ENCODE measurements at regions not wholly inside any gene's neighbourhood (a gene's known extent, or its start where the extent isn't known, plus 50 kb on each side); places are given as distances from the start of the nearest gene placed in this dataset.
"Not testable (repeated sequence)": the region's sequence is repeated elsewhere in the genome, so short reads cannot be mapped to it uniquely, and the experiment has no call there.

DNA sequence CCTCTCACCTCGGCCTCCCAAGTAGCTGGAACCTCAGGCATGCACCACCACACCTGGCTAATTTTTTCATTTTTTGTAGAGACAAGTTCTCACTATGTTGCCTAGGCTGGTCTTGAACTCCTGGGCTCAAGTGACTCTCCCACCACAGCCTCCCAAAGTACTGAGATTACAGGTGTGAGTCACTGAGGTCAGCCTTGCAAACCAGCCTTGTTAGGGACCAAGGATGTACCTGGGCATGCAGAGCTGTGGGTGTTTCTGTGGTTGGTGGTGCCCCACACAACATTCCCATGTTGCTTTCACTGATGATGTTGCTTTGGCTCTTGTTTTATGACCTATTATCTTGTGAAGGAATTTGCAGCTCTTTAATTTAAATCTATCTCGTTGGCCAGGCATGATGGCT lies 54.8 kb downstream of the OTUD1 start:
- DNase-seq (ENCODE audit: low read depth in 1 of 2, low spot score in 1 of 2), result no peak

- no peak for DNase-seq (ENCODE audit: low read depth in 1 of 2, low spot score in 1 of 2)
Observed at GRCh38 chr10:23496727-23497126, 57.9 kb downstream of the OTUD1 start.

DNA sequence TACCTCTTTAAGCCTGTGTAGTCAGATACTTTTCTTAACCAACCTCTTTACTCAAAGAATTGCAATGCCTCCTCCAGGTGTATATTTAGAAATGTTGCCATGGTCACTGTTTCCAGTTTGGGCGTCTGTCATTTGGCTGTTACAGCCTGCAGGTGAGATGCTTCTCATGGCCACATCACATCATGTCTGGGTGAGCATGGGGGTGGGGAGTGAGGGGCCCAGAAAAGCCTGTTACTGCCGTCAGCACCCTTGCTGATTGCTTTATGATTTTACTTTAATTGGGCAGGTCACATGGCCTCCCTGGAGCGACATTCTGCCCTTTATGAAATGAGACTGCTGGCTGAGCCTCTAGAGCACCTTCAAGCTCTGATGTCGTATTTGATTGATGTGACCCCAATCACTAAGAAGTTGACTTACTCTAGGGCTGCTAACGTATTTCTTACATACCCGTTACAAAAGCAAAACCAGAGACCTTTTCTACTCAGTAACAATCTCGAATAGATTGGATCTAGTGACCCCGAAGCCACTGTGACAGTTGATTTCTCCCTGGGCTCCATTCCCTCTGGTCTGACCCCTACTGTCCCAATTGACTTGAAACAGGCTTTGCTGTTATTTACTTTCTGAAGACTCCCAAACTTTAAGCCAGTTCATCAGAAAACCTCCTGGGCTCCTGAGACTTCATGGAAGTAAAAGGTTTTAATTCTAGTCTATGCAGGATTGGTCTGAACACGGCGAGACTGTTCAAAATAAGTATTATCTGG lies 60.7 kb downstream of the OTUD1 start:
- DNase-seq (ENCODE audit: low read depth in 1 of 2, low spot score in 1 of 2), result no peak

DNA sequence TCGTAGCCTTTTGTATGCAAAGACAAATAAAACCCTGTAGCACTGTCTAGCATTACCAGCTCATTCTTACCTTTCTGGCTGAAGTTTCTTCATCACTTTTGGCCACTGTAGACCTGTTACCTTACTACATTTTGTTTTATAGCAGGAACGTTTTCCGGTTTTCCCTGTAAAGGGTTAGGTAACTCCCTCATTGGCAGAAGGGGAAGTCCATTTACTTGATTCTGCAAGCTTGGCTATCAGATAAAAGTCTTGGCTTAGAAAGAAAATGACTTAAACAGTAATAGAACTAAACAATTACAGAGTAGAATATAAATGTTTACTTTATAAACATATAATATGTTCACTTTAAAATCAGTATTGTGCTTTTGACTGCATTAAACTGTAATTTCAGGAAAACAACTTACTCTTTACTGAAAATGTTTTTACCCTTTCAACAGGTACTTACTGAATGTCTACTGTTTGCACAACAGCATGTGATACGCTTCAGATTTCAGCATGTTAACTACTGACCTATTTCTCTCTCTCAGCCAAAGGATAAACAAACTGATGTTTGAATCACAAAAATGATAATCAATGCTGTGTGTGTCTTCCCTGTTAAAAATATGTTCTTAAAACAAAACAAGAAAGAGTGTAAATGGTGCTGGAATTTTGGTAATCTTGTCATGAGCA lies 67.1 kb downstream of the OTUD1 start:
- DNase-seq (ENCODE audit: low read depth in 1 of 2, low spot score in 1 of 2), result no peak

- DNase-seq (ENCODE audit: low read depth in 1 of 2, low spot score in 1 of 2), result no peak
Observed at GRCh38 chr10:23512355-23513058, 73.6 kb downstream of the OTUD1 start.

DNA sequence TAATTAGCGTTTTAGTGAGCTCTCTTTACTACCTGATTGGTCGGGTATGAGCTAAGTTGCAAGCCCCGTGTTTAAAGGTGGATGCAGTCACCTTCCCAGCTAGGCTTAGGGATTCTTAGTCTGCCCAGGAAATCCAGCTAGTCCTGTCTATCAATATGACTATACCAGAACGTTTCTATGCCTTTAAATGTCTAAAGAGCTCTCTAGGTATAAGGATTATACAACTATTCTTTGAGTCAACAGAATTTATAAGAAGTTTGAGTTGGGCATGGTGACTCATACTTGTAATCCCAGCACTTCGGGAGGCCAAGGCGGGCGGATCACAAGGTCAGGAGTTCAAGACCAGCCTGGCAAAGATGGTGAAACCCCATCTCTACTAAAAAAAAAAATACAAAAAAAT lies 74.7 kb downstream of the OTUD1 start:
- DNase-seq (ENCODE audit: low read depth in 1 of 2, low spot score in 1 of 2), result not testable (repeated sequence)

DNA sequence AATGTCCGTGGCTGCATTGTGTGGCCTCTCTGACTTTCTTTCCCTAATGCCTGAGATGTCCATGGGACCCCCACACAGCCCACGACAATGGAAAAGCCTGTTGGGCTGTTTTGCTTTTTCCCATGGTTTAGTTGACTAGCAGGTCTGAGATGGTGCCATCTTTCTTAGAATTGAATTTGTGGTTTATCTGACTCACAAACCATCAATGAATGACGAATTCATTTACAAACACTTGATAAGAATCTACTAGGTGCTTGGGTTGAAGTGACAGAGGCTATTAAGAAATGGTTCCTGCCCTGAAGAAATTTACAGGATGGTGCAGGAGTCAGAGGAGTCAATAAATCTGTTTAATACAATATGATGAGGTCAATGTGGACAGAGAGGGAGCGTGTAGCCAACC lies 75.4 kb downstream of the OTUD1 start:
- DNase-seq (ENCODE audit: low read depth in 1 of 2, low spot score in 1 of 2), result no peak

- no peak for DNase-seq (ENCODE audit: low read depth in 1 of 2, low spot score in 1 of 2)
Observed at GRCh38 chr10:23516530-23516929, 77.7 kb downstream of the OTUD1 start.

- DNase-seq (ENCODE audit: low read depth in 1 of 2, low spot score in 1 of 2), result no peak
Observed at GRCh38 chr10:23517155-23517554, 78.3 kb downstream of the OTUD1 start.

DNA sequence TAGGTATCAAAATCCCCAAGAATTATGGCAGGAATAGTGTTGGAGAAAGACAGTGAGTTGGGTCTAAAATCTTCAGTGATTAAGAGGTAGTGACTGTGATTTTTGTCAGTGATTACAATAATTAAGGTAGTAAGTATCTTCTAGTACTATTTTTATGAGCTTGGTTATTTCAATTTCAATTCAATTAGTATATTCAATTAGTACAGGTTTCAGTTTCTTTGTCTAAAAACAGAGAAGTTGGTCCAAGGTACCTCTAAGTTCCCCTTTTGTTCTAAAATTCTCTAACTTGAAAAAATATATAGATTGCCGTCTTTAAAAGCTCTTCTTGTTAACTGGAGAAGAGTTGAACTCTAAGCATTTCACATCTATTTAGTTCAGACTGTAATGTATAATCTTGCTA lies 82.9 kb downstream of the OTUD1 start:
- DNase-seq (ENCODE audit: low read depth in 1 of 2, low spot score in 1 of 2), result no peak

- no peak for DNase-seq (ENCODE audit: low read depth in 1 of 2, low spot score in 1 of 2)
Observed at GRCh38 chr10:23522345-23522744, 83.5 kb downstream of the OTUD1 start.

DNA sequence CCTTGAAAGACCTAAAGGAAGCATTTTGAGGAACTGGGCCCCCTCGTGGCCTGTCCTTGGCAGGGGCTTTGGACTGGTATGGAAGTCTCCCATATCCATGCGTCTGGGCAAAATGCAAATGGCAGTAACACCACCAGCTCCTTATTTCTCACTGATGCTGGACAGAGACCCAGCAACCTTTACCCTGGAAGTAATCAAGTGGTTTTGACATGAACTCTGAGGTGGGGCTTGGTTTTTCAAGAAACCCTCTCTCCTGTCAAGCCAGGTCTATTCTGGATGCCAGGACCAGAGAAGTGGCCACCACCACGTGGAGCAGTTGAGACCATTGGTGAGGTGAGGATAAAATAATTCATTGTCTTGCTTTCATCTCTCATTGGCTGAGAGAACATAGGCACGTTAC lies 84.4 kb downstream of the OTUD1 start:
- no peak for DNase-seq (ENCODE audit: low read depth in 1 of 2, low spot score in 1 of 2)

DNA sequence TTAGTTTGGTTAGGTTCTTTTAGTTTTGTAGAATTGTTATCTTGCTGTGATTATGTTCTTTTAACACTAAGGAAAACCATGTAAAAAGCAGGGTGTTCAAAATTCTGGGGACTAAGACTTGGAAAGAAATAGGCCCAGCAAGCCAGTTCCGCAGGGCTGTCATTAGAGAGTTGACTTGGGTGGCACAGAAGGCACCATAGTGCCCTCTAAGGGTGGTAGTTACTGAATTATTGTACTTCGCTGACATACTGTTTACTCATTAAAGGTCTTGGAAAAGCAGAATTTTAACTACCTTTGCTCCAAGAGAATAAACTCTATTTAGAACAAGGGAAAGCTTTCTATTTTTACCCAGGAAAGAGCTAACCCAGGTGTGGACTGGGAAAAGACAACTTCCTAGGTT lies 86.5 kb downstream of the OTUD1 start:
- DNase-seq (ENCODE audit: low read depth in 1 of 2, low spot score in 1 of 2), result no peak

- no peak for DNase-seq (ENCODE audit: low read depth in 1 of 2, low spot score in 1 of 2)
Observed at GRCh38 chr10:23528419-23528818, 89.5 kb downstream of the OTUD1 start.

DNA sequence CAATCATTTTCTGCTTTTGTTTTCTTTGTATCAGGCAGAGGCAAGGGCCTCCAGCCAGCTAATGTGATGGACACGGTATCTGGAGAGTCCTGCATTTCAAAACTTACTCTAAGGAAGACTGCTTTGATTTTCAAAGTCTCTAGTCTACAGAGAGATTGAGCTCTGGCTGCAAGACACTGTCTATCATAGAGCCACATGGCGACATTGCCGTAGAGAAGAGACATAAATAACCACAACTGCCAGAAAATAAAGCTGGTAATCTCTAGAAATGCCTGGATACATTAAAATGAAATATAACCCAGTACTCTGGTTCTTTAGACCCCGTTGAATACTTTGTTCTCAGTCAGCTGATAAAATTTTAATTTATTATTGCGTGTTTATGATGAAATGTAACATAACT lies 90.8 kb downstream of the OTUD1 start:
- DNase-seq (ENCODE audit: low read depth in 1 of 2, low spot score in 1 of 2), result no peak

DNA sequence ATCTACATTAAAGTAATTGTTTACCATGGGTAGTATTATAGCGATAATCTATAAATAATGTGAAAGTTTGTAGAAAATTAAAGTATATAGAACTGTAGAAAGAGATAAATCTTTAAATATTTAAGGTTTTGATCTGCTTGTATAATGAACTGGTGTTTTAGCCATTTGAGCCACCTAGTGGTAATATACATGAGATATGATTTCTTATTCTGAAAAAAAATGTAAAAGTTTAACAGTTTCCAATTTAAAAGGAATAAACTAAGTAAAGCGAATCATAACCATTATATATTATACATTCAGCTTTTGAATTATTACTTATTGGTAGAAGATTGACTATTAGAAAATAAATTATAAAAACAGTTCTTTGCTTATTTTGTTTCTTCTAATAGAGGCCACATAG lies 91.2 kb downstream of the OTUD1 start:
- no peak for DNase-seq (ENCODE audit: low read depth in 1 of 2, low spot score in 1 of 2)

- DNase-seq (ENCODE audit: low read depth in 1 of 2, low spot score in 1 of 2), result no peak
Observed at GRCh38 chr10:23533212-23533611, 94.3 kb downstream of the OTUD1 start.

DNA sequence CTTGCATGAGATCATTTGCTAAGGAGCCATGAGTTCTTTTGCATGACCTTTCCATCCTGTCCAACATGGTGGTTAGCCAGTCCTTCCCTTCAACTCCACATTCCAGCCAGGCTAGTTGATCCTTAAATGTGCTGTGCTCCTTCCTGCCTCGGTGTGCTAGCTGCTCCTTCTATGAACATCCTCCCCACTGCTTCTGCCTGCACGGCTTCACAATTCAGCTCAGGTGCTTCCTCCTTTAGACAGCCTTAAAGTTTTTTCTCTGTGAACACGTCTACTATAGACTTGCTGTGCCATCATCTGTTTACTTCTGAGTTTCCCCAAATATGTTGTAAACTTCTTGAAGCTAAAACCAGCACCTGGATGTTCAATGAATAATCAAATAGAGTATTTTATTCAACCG lies 95.5 kb downstream of the OTUD1 start:
- DNase-seq (ENCODE audit: low read depth in 1 of 2, low spot score in 1 of 2), result no peak

DNA sequence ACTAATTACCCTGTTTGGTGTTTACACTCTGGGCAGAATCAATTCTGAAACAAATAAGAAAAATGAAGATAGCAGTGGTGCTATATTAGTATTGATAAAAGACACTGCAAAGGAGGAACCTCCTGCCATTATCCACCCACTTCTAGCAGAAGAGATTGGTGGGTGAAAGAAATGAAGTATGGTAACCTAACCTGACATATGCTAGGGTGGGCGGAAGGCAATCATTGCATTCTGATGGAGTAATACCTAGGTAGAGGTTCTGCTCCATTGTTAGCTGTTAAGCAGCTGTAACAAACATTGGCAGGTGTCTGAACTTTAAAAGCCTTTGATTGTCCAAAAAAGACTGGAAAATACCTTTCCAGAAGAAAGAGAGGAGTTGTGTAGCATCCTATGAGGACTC lies 95.9 kb downstream of the OTUD1 start:
- DNase-seq (ENCODE audit: low read depth in 1 of 2, low spot score in 1 of 2), result no peak

DNA sequence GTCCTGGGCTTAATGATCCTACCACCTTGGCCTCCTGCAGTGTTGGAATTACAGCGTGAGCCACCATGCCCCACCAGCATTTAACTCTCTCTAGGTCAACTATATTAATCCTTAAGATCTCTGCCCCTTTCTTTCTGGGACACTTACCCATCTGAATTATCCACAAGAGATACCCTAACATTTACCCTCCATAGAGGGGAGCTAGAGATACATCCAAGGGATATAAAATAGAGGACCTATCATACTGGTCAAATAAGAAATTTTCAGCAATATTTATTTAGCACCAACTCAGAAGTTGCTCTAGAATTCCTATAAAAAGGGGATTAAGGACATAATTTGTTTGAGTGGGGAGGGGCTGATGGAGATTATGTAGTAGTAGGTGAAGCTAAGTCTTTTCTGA lies 96.5 kb downstream of the OTUD1 start:
- no peak for DNase-seq (ENCODE audit: low read depth in 1 of 2, low spot score in 1 of 2)

DNA sequence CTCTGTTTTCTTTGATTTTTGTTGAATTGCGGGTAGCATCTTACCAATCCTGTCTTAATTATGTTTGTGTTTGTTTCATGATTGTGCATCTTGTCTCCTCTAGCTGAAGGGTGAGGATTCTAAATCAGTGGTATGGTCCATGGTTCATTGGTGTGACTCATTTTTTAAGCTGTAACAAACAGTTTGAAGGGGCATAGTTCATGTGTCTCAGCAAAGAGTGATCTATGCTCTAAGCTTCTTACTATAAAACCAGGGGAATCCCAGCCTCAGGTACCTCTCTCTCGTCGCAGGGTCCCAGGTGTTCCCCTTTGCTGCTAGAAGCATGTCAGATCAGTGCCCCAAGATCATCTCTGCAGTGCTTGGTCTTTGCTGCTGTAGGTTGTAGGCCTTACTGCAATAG lies 100.1 kb downstream of the OTUD1 start:
- DNase-seq (ENCODE audit: low read depth in 1 of 2, low spot score in 1 of 2), result no peak

- DNase-seq (ENCODE audit: low read depth in 1 of 2, low spot score in 1 of 2), result no peak
Observed at GRCh38 chr10:23540401-23541030, 101.6 kb downstream of the OTUD1 start.

Data from stimulated activated CD4-positive, alpha-beta T cell treated with anti-CD3 and anti-CD28 coated beads, Interleukin-15, amount 100 ng/mL, for 1 hour (primary cell).